HG03280 (cell line): ENCODE measurements at regions not wholly inside any gene's neighbourhood (a gene's known extent, or its start where the extent isn't known, plus 50 kb on each side); places are given as distances from the start of the nearest gene placed in this dataset.
A peak's percentile ranks its signal among the peaks of the same experiment; 100 is the strongest.
"Not testable (repeated sequence)": the region's sequence is repeated elsewhere in the genome, so short reads cannot be mapped to it uniquely, and the experiment has no call there.

Experiments
- ATAC-seq: cut with Tn5 transposase; IDR thresholded peaks from one replicate; pipeline ENCODE4 v1.9.1; 2021; ENCODE audit warnings: mild to moderate bottlenecking, moderate library complexity; ENCODE audit not compliant: unreplicated experiment

DNA sequence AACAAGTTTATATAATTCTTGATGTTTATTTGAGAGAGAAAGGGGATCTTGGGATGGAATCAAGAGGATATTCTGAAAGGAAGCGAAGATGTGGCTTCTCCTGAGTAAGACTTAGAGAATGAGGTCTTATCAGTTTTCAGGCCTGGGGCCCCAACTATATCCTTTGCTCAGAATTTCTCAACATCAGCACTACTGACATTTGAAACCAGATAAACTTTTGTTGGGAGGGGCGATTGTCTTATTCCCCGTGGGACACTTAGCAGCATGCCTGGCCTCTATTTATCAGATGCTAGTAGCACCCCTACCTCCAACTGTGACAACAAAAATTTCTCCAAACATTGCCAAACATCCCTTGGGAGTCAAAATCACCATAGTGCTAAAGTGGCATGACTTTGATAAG, 567.7 kb downstream of the MAT2B start:
- ATAC-seq: no peak

DNA sequence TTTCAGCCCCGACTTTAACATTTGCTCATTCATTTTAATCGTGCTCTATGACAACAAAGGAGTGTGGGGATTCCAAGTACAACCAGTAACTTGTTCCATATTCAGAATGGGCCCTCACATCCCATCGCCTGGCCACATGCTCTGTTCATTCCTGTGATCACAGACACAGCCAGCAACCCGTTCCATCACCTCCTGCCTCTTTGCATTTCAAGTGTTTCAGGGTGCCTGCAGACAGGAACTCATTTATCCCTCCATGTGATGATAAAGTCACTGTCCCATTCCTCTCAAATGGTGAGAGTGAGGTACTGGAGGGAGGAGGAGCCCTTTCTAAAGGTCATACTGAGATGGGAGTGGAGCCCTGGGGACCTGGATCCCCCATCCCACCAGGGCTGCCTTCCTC, 571.1 kb downstream of the MAT2B start:
- ATAC-seq: no peak

DNA sequence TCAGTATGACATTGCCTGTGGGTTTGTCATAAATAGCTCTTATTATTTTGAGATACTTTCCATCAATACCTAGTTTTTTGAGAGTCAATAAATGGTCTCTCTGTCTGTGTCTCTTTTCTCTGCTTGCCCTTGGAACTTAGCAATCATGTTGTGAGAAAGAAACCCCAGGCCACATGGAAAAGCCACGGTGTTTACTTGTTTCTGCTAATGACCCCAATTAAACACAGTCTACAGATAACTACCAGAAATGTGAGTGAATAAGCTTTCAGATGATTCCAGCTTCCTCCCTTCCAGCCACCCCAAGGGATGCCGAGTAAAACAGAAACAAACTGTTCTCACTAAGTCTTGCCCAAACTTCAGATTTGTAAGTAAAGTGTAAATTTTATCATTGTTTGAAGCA, 584.9 kb downstream of the MAT2B start:
- no peak for ATAC-seq

DNA sequence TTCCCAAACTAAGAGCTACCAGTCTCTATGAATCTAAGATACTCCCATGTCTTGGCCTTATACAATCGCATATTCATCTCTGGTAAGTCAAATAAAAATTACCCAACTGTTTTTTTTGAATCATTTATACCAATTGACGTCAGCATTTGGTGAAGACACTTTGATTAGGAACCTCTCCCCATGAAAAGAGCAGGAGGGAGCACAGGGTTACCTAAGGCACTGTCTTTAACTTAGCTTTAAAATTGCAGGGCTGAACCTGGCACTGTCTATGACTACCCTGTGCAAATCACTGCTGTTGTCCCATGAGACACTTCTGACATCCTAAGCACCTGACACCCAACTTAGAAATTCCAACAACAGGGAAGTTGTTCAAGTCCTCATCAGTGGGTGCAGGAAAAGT, 586.4 kb downstream of the MAT2B start:
- no peak for ATAC-seq

DNA sequence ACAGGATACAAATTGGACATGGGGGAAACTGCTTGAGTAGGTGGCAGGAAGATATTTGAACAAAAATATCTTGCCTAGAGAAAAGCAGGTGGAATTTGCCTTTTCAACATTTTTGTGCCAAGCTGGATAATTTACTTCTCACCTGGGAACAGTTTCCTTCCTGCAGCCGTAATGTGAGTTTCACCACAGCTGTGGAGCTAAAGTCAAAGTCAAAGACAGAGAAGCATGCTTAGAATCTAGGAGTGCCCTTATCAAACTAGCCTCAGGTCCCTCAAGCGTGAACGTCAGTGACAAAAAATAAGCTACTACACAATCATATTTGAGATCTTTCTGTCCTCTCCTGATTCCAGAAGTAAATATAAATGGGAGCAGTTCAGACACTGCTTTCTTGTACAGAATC, 588.9 kb downstream of the MAT2B start:
- ATAC-seq: no peak

DNA sequence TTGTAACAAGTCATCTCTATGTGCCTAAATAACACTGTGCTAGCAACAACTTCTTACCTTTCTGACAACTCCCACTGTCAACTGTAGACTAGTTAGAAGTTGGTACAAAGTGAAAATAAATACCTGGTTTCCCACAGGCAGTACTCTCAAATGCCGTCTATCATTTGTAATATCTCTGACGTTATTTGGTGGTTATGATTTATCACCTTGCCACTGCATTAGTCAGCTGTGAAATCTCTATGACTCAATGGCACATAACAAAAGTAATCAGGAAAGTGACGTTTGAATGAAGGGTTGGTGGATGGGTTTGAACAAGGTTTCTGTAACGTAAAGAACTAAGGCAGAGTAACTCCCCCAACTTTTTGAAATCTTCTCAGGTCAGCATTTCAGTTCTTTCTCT, 592.3 kb downstream of the MAT2B start:
- ATAC-seq: no peak

DNA sequence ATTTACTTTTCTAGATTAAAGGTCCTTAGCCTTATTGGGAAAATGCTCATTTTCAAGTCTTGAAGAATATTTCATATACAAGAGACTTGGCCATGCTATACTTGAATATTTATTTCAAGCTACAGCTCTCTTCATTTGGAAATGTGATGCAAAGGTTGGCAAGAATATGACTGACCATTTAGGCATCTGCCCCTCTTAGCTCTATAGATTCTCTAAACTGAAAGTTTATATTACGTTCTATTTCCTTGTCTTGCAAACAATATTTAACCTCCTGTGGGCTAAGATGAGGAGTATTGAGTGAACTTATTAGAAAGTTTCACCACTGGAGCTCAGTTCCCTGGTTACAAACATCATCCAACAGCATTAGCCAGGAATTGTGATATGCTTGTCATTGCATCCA, 593.1 kb downstream of the MAT2B start:
- no peak for ATAC-seq

DNA sequence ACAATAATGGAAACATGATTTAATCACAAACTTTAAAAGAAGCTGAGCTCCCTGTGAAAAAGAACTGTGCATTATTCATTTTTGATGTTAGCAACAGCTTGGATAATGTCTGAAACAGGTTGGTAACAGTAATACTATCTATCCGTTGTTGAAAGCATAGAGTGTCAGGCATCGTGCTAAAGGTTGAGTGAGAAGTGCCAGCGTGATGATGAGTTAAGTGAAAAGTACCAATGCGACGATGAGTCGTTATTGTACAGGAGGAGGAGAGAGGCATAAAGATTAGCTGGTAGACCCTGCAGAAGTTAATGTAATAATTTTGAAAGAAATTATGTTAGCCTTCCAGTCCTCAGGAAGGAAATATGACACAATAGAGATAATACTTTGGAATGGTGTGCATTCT, 593.6 kb downstream of the MAT2B start:
- ATAC-seq: no peak

DNA sequence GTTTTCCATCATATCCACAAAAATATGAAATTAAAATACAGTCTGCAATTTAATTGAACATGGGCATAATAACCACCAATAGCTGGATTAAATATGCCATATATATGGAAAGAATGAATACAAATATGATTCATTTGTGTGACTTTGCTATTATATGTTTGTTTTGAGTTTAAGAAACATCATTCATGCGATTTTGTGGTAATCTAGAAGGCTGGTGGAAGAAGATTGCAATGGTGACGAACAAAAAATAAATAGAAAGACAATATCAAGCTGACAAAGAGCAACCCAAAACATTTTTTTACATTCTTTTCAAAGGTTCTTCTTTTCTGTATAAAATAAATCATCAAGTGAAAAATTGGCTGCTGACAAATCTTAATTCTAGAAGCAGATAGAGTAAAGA, 610.0 kb downstream of the MAT2B start:
- ATAC-seq: no peak

DNA sequence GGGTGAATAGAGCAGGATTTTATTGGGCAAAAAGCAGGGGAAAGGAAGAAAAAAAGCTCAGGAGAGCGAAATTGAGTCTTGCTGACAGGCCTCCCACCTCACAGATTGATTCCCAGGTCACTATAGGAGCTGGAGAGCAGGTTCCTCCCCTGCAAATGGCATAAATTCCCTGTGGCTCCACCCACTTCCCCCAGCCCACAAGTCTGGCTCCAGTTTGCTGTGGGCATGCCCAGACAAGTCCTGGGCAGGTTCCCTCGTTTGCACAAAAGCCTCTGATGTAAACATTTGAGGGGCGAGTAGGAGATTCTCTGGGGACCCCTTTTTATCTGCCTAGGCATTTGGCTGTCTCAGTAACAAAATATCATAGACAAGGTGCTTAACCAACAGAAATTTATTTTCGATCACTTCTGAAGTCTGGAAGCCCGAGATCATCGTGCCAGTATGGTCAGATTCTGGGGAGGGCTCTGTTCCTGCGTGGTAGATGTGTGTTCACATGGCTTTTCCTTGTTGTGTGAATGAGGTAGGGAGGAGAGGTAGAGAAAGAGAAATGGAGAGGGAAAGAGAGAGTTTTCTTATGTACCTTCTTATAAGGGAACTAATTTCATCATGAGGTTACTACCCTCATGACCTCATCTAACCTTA, 614.5 kb downstream of the MAT2B start:
- peak; percentile 58 for ATAC-seq

DNA sequence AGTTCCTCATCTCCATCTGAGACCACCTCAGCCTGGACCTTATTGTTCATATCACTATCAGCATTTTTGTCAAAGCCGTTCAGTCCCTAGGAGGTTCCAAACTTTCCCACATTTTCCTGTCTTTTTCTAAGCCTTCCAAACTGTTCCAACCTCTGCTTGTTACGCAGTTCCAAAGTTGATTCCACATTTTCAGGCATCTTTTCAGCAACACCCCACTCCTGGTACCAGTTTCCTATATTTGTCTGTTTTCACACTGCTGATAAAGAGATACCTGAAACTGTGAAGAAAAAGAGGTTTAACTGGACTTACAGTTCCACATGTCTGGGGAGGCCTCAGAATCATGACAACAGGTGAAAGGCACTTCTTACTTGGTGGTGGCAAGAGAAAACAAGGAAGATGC, 622.1 kb downstream of the MAT2B start:
- ATAC-seq: no peak

DNA sequence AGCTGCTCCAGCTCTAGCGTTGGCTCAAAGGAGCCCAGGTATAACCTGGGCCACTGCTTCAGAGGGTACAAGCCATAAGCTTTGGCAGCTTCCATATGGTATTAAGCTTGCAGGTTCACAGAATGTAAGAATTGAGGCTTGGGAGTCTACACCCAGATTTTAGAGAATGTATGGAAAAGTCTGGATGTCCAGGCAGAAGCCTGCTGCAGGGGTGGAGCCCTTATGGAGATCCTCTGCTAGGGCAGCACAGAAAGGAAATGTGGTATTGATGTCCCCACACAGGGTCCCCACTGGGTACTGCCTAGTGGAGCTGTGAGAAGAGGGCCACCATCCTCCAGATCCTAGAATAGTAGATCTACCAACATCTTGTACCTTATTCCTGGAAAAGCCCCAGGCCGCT, 626.9 kb downstream of the MAT2B start:
- ATAC-seq: no peak

DNA sequence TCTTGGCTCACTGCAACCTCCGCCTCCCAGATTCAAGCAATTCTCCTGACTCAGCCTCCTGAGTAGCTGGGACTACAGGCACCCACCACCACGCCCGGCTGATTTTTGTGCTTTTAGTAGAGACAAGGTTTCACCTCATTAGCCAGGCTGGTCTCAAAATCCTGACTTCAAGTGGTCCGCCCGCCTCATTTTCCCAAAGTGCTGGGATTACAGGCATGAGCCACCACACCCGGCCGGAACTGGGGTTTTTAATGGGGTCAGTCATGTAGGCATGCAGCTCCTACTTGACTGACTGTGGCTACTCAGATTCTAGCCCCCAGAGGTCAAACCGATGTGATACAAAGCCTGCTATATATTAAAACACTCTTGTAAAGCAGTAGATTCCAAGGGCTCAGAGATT, 631.7 kb downstream of the MAT2B start:
- ATAC-seq: no peak

DNA sequence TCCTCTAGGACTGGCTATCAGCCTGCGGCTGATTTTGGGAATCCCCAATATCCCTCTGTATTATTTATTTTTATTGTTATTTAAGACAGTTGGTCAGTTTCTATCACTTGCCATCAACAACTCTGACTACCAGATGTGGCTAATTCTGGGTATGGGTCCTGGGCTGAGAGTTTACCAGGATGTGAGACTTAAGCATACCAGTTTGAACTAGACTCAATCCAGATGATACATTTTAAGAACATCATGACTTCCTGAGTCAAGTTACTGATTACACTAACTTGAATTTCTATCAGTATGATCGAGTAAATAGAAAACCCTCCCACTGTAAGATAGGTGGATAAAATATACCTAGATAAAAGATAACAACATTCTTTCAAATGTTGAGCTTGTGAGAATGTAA, 634.0 kb downstream of the MAT2B start:
- no peak for ATAC-seq

DNA sequence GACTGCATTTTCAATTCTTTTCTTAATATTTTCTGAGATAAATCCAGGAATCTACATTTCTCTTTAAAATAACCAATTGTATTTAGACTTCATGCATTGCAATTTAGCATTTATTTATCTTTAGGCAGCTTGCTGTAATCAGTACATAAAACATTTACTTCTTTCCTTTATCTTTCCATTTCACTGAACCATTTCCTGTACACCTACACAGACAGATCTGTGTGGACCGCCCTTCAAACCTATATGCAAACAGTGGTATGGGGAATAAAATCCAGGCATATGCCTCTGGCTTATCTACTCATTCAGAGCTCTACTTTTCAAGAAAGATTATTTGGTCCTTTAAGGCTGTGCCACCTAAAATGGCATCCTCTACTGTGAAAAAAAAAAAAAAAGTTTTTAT, 640.0 kb downstream of the MAT2B start:
- ATAC-seq: no peak

DNA sequence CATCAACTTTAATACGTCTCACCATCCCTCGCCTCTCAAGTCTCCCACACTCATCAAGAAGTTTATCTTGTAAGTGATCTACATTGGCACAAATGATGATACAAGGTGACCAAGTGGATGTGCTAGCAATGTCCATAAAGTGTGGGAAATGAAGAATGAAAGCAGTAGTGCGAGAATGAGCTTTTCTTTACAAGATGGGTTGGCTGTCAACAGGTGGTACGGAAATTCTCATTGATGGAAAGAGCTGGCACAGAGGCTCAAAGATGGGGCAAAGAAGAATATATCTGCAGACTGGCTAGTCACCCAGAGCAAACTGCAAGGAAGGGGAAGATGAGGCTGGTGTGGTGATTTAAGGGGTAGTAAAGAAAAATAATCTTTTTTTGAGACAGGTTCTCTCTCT, 640.8 kb downstream of the MAT2B start:
- ATAC-seq: no peak

DNA sequence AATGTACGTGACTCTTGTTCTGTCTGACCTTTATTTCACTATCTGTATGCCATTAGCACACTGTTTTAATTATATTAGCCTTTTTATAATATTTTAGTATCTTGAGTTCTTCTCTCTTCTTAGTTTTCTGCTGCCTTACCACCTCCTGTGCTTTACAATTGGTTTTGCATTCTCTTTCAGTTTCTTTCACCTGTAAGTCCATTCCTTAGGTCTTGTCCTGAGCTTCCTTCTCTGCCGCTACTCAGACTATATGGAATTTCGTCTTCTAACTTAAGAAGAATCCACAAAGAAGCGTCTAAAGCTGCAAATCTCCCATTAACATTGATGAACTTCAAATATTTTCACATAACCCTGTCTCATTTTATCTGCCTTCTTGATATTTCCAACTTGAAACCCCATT, 642.9 kb downstream of the MAT2B start:
- no peak for ATAC-seq

DNA sequence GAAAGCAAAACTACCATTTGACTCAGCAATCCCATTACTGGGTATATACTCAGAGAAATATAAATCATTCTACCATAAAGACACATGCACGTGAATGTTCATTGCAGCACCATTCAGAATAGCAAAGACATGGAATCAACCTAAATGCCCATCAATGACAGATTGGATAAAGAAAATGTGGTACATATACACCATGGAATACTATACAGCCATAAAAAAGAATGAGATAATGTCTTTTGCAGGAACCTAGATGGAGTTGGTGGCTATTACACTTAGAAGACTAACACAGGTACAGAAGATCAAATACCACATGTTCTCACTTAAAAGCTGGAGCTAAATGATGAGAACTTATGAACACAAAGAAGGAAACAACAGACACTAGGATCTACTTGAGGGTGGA, 647.1 kb downstream of the MAT2B start:
- not testable (repeated sequence) for ATAC-seq

DNA sequence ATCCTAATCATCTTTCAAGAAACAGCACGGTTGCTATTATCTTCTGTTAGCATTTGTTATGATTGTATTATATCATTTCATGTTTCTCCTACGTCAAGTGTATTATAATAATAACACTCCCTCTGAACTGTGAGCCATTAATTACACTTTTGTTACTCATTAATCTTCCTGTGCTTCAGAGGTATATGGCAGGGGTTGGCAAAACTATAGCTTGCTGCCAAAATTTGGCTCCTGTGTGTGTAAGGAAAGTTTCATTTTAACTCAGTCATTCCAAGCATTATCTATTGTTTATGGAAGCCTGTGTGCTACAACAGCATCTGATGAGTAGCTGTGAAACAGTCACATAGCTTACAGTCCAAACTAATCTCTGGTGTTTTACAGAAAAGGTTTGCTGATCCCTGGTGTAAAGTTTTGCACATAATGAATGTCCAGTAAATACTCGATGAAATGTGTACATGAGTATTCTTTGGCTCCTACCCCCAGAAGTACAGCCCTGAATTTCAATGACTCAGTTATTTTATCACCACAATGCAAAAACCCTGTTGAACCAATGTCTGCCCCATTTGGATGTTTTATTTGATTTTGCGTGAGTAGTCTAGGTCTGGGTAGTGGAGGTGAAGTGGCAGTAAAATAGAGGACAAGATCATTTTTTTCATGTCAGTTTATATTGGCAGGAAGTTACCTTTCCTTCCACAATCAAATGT, 648.2 kb downstream of the MAT2B start:
- no peak for ATAC-seq

DNA sequence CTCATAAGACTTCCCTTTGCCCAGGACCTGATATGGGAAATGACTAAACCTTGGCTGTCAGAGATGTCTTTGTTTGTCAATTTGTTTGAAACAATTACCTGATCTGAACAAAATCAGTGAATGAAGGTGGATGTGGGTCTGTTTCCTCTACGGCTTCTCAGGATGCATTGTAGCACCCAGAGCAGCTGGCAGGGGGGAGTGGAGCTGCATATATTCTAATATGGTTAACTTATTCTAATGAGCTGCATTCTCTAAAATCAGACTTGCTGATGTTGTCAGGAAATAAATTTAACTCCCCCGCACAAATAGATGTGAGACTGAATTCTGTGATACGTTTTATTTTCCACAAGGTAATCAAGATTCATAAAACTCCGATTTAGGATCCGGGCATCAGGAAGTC, 665.4 kb downstream of the MAT2B start:
- no peak for ATAC-seq

DNA sequence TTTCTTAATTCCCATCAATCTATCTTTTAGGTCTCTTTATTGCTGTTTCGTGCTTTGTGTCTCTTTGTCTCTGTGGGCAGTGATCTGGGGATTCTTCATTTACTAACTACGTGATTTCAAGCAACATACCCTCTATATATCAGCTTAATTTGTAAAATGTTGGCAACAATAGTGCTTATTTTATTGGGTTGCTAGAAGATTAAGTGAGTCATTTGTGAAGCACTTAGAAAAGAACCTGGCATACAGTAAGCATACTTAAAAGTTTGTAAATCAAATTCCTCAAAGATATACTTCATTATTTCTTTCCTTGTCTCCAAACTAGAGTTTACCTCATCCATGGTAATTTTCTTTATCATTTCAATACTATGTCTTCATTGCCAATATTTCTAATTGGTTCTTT, 669.7 kb downstream of the MAT2B start:
- ATAC-seq: no peak

DNA sequence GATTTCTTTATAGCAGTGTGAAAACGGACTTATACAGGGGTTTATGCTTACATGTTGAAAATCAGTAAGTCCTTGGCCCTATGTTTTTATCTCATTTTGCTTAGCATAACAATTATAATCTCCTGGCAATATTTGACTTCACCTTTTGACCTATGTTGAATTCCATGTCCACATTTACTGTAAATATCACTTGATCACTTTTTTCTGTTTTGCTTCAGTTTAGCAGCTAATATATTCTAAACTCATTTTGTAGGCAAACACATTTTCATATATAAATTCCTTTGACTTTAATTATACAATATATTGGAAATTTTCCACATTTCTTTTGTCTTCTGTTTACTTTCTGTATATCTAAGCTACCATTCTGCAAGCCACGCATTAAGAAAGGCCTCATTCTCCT, 674.0 kb downstream of the MAT2B start:
- no peak for ATAC-seq

DNA sequence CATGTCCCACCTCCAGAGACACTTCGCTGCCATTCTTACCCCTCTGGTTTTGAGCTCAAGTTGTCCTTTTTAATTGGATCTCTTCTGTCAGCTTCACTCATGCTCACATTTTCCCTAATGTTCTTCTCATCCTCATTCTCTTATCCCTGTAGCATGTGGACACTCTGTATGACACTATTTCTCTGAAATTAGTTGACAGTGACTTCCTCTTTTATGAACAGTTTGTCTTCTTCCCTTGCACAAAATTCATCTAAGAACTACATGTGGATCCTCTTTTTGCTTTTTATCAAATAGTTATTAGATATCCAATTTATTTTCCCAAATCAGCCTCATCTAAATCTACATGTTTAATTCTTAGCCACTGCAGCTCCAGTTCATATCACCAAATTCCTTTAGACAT, 676.2 kb downstream of the MAT2B start:
- ATAC-seq: no peak
